ENCODE measurements at regions not wholly inside any gene's neighbourhood (a gene's known extent, or its start where the extent isn't known, plus 50 kb on each side); places are given as distances from the start of the nearest gene placed in this dataset.

- no peak overlapping the region for H3K4me3 ChIP-seq (ENCODE audit: extremely low read depth in 1 of 4, insufficient read depth in 2 of 4, low read depth in 3 of 4, low read length in 4 of 4)
- no peak overlapping the region for H2AFZ ChIP-seq (ENCODE audit: low read length)
- H3K4ac ChIP-seq (replicated peaks; ENCODE audit: insufficient read length, low read depth, low read length) = no peak overlapping the region
- H3K9ac ChIP-seq (replicated peaks in 1 of 4; ENCODE audit: extremely low read depth in 1 of 4, low read depth in 3 of 4, low read length in 3 of 4) = no peak overlapping the region
- no peaks in the 10 kb centered on the region for H3K4me1 ChIP-seq (replicated peaks in 1 of 4; ENCODE audit: control insufficient read depth in 3 of 4, insufficient read depth in 4 of 4, low read length in 3 of 4)
- H3K79me1 ChIP-seq (ENCODE audit: low read depth, low read length) = no peaks in the 10 kb centered on the region
- H2BK12ac ChIP-seq (ENCODE audit: low read depth, low read length) = no peak overlapping the region
- ChIA-PET CTCF (ENCODE audit: partially characterized antibody) (no interaction called here), POLR2A (ENCODE audit: partially characterized antibody) (no interaction called here)
- no peaks in the 10 kb centered on the region for H4K20me1 ChIP-seq (replicated peaks in 1 of 2; ENCODE audit: control insufficient read depth in 1 of 2, insufficient read depth in 2 of 2, low read length in 2 of 2)
- H3K36me3 ChIP-seq (ENCODE audit: control insufficient read depth in 2 of 4, insufficient read depth in 4 of 4, low read length in 3 of 4) = no peaks in the 10 kb centered on the region
- H3K56ac ChIP-seq (replicated peaks; ENCODE audit: insufficient read length, low read depth, low read length) = no peak overlapping the region
- no peak overlapping the region for H2BK15ac ChIP-seq (ENCODE audit: low read length)
- H3K14ac ChIP-seq (ENCODE audit: insufficient read length) = no peak overlapping the region
- no peak overlapping the region for H3K27ac ChIP-seq (ENCODE audit: low read depth, low read length)
- H4K91ac ChIP-seq (replicated peaks; ENCODE audit: insufficient read length, low read length) = no peak overlapping the region
- H3K23ac ChIP-seq (ENCODE audit: insufficient read length) = no peak overlapping the region
- H2BK120ac ChIP-seq (replicated peaks; ENCODE audit: low read depth, low read length) = no peak overlapping the region
- no peak overlapping the region for H2BK5ac ChIP-seq (ENCODE audit: low read depth, low read length)
- no peak overlapping the region for H2BK20ac ChIP-seq (ENCODE audit: low read length)
- H2AK5ac ChIP-seq (ENCODE audit: low read depth, low read length) = no peak overlapping the region
- H3K79me2 ChIP-seq (ENCODE audit: control insufficient read depth in 1 of 2, insufficient read depth in 2 of 2, low read length in 2 of 2) = no peaks in the 10 kb centered on the region
- no peak overlapping the region for H4K8ac ChIP-seq (ENCODE audit: extremely low read depth, insufficient read depth, low read length)
- no peaks in the 10 kb centered on the region for H3K23me2 ChIP-seq (ENCODE audit: low read depth, low read length)
- H3K18ac ChIP-seq (ENCODE audit: extremely low read depth, low read length) = no peak overlapping the region
- H3K4me2 ChIP-seq (ENCODE audit: insufficient read depth in 1 of 2, low read depth in 2 of 2, low read length in 2 of 2) = no peak overlapping the region
- H3K9me3 ChIP-seq (ENCODE audit: insufficient read depth in 2 of 2, low read depth in 1 of 2, low read length in 1 of 2) = no peaks in the 10 kb centered on the region
- no peak overlapping the region for H4K5ac ChIP-seq (ENCODE audit: insufficient read length, low read depth, low read length)
- no peak for DNase-seq (ENCODE audit: low read depth in 1 of 2, low spot score in 2 of 2)
- FAIRE-seq = no peak
- peaks cover 0 to 1% (median 0%) of the 10 kb centered on the region in 4 experiments; a peak in 1 of 7 replicates for H3K27me3 ChIP-seq (replicated peaks in 1 of 4; ENCODE audit: control insufficient read depth in 3 of 4, extremely low read depth in 1 of 4, insufficient read depth in 3 of 4, low read length in 3 of 4)
- 92% methylated on average over 1 of the region's 1 CpG; no CpG with 5 or more reads in 1 of the 2 experiments for WGBS, 2 experiments (ENCODE audit: extremely low coverage in 1 of 2, insufficient coverage in 1 of 2, insufficient read length in 1 of 2, insufficient replicate concordance in 2 of 2, low coverage in 1 of 2, low lambda C conversion rate in 2 of 2, missing lambda C conversion rate in 1 of 2)
- no peak for TF ChIP-seq CBX5 (IDR thresholded peaks at IDR 0.05; ENCODE audit: low read depth, low read length)
- no peak for TF ChIP-seq GABPA (IDR thresholded peaks at IDR 0.05; ENCODE audit: borderline replicate concordance, insufficient read depth, low read length)
- no peak for TF ChIP-seq CEBPB (IDR thresholded peaks at IDR 0.05; ENCODE audit: low read depth, low read length)
- no peak for TF ChIP-seq ATF3 (IDR thresholded peaks at IDR 0.05; ENCODE audit: insufficient read depth, low read depth, low read length)
- TF ChIP-seq HDAC6 (IDR thresholded peaks at IDR 0.05; ENCODE audit: low read depth, low read length) = no peak
- no peak for TF ChIP-seq POLR2A (IDR thresholded peaks at IDR 0.05; ENCODE audit: control extremely low read depth in 1 of 2, low read depth in 2 of 2, low read length in 2 of 2)
- TF ChIP-seq GTF2F1 (IDR thresholded peaks at IDR 0.05; ENCODE audit: borderline replicate concordance, low read depth, low read length) = no peak
- TF ChIP-seq USF2 (IDR thresholded peaks at IDR 0.05; ENCODE audit: low read length) = no peak
- no peak for TF ChIP-seq KDM4A (IDR thresholded peaks at IDR 0.05; ENCODE audit: low read depth, low read length, severe bottlenecking)
- TF ChIP-seq RNF2 (IDR thresholded peaks at IDR 0.05; ENCODE audit: borderline replicate concordance, low read depth, low read length, missing control alignments, poor library complexity, severe bottlenecking) = no peak
- TF ChIP-seq KDM1A (IDR thresholded peaks at IDR 0.05; ENCODE audit: borderline replicate concordance, low read length) = no peak
- TF ChIP-seq, protein P1, sequence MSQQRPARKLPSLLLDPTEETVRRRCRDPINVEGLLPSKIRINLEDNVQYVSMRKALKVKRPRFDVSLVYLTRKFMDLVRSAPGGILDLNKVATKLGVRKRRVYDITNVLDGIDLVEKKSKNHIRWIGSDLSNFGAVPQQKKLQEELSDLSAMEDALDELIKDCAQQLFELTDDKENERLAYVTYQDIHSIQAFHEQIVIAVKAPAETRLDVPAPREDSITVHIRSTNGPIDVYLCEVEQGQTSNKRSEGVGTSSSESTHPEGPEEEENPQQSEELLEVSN (IDR thresholded peaks at IDR 0.05) = no peak
- TF ChIP-seq SP4 (IDR thresholded peaks at IDR 0.05; ENCODE audit: low read length) = no peak
Observed at GRCh38 chr4:64495946-64496345, 86.7 kb upstream of the TECRL start.
